Osteoblast (primary cell): ENCODE measurements at regions not wholly inside any gene's neighbourhood (a gene's known extent, or its start where the extent isn't known, plus 50 kb on each side); places are given as distances from the start of the nearest gene placed in this dataset.

ENCODE experiments used
- DNase-seq: peaks from one replicate; pipeline ENCODE4 v3.0.0; 2011; ENCODE audit warnings: low spot score, mixed read lengths; ENCODE audit not compliant: insufficient read length; ENCODE audit errors: missing footprints
- H2AFZ ChIP-seq: 2 replicates; pipeline ENCODE4 v1.6.0; 2011; ENCODE audit warnings: mild to moderate bottlenecking, low read length
- H3K27ac ChIP-seq: 2 replicates; pipeline ENCODE4 v1.5.1; 2011; ENCODE audit warnings: mild to moderate bottlenecking, low read depth, low read length, moderate library complexity
- H3K27me3 ChIP-seq: 2 replicates; pipeline ENCODE4 v1.6.0; 2012; ENCODE audit warnings: mild to moderate bottlenecking, control low read depth, inconsistent platforms, low read length, moderate library complexity; ENCODE audit not compliant: insufficient read depth
- H3K36me3 ChIP-seq: 2 replicates; pipeline ENCODE4 v1.5.1; 2011; ENCODE audit warnings: mild to moderate bottlenecking, low read length, control low read depth, moderate library complexity; ENCODE audit not compliant: insufficient read depth
- H3K4me1 ChIP-seq: 2 replicates; pipeline ENCODE4 v1.5.1; 2011; ENCODE audit warnings: mild to moderate bottlenecking, low read length, control low read depth, moderate library complexity; ENCODE audit not compliant: insufficient read depth
- H3K4me2 ChIP-seq: 2 replicates; pipeline ENCODE4 v1.6.0; 2011; ENCODE audit warnings: mild to moderate bottlenecking, low read length; ENCODE audit not compliant: insufficient read depth
- H3K4me3 ChIP-seq: fragments of 200-600 bp; sonication (generic); 3 replicates; pipeline ENCODE4 v1.5.1; 2012; ENCODE audit warnings: mild to moderate bottlenecking, low read length, inconsistent platforms; ENCODE audit not compliant: insufficient read depth
- H3K79me2 ChIP-seq: 2 replicates; pipeline ENCODE4 v1.6.0; 2012; ENCODE audit warnings: mild to moderate bottlenecking, low read length, control low read depth, inconsistent platforms; ENCODE audit not compliant: insufficient read depth
- H3K9me3 ChIP-seq: 2 replicates; pipeline ENCODE4 v1.5.1; 2011; ENCODE audit warnings: low read depth, low read length, control low read depth
- H4K20me1 ChIP-seq: 2 replicates; pipeline ENCODE4 v1.6.0; 2012; ENCODE audit warnings: mild to moderate bottlenecking, low read length, control low read depth; ENCODE audit not compliant: insufficient read depth
- TF ChIP-seq, protein P1 (sequence below): IDR thresholded peaks from 2 replicates; pipeline ENCODE4 v1.5.1; 2011; ENCODE audit warnings: mild to moderate bottlenecking, low read depth, low read length, moderate library complexity; ENCODE audit errors: extremely low read depth

DNA sequence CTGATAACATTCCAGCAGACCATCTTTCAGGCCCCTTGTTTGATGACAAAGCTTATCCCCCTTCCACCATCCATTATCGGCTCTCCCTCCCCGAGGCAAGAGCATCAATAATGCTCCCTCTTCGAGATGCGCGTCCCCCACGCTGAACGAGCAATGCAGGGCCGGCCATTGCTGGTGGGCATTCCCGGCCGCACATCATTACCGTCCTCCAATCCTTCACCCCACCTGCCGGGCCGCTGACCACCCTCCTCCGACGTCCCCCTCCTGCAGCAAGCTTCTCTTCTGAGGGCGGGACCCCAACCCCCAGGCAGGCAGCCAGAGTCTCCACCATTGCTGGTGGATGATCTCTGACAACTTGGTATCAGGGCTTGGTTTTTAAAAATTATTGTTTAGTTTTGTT, 208.6 kb downstream of the SMAD2 start:
- H3K27me3 ChIP-seq, result no peaks in the 10 kb centered on the region
- TF ChIP-seq, protein P1, sequence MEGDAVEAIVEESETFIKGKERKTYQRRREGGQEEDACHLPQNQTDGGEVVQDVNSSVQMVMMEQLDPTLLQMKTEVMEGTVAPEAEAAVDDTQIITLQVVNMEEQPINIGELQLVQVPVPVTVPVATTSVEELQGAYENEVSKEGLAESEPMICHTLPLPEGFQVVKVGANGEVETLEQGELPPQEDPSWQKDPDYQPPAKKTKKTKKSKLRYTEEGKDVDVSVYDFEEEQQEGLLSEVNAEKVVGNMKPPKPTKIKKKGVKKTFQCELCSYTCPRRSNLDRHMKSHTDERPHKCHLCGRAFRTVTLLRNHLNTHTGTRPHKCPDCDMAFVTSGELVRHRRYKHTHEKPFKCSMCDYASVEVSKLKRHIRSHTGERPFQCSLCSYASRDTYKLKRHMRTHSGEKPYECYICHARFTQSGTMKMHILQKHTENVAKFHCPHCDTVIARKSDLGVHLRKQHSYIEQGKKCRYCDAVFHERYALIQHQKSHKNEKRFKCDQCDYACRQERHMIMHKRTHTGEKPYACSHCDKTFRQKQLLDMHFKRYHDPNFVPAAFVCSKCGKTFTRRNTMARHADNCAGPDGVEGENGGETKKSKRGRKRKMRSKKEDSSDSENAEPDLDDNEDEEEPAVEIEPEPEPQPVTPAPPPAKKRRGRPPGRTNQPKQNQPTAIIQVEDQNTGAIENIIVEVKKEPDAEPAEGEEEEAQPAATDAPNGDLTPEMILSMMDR, result no peak
- H3K4me1 ChIP-seq, result no peaks in the 10 kb centered on the region
- H3K4me2 ChIP-seq, result no peak overlapping the region
- no peaks in the 10 kb centered on the region for H4K20me1 ChIP-seq
- H3K9me3 ChIP-seq, result no peaks in the 10 kb centered on the region
- no peak for DNase-seq
- no peaks in the 10 kb centered on the region for H3K36me3 ChIP-seq
- H3K27ac ChIP-seq, result no peak overlapping the region
- no peak overlapping the region for H3K4me3 ChIP-seq
- no peaks in the 10 kb centered on the region for H3K79me2 ChIP-seq
- H2AFZ ChIP-seq, result no peak overlapping the region

DNA sequence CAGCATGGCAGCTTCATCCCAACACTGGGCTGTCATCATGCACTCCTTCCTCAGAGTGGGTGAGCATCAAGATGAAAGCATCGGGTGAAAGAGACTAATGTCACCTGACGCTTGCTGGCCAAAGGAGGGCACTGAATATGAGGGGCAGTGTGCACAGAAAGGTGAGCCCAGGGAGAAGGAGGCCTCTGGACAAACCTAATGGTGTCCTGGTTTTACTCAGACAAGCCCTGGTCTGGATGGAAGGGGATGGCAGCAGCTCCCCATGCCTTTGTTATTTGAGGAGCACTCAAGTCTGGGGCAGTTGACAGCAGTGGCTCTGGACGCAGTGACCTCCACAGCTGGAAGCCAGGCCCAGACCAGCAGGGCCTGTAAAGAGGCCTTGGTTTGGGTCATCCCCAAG, 209.7 kb downstream of the SMAD2 start:
- H3K36me3 ChIP-seq, result no peaks in the 10 kb centered on the region
- H3K9me3 ChIP-seq, result no peaks in the 10 kb centered on the region
- H3K4me1 ChIP-seq, result no peaks in the 10 kb centered on the region
- H3K27me3 ChIP-seq, result no peaks in the 10 kb centered on the region
- H2AFZ ChIP-seq, result no peak overlapping the region
- TF ChIP-seq, protein P1, result no peak
- no peak overlapping the region for H3K27ac ChIP-seq
- DNase-seq, result no peak
- H3K4me2 ChIP-seq, result no peak overlapping the region
- no peaks in the 10 kb centered on the region for H3K79me2 ChIP-seq
- no peaks in the 10 kb centered on the region for H4K20me1 ChIP-seq
- no peak overlapping the region for H3K4me3 ChIP-seq

DNA sequence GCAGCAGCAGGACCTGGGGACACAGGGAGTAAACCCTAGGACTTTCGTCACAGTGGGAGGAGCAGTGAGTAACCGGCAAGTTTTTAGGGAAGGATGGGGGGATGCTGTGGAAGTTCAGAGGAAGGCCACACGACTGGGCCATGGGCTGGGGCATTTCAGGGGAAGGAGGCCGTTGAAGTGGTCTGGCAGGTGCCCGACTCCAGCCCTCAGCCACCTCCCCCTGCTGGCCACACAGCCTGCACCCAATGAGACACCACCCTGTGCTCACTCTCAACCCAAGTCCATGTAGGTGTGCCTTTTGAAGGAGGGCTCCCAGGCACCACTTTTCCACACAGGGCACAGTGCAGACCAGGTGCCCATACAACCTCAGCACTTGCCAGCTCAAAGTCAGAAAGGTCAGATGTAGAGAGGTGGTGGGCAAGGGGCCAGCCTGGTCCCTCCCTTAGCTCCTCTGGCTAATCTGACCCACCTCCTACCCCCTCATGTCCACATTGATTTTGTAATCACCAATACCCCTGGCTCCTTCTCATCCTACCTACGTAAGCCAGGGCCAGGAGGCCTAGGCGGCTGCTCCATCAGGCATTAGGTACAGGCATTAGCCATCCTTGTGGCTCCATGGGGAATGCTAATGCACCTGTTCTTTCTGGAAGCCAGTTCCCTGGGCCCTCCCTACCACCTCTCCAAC, 211.2 kb downstream of the SMAD2 start:
- Histone ChIP-seq H3K4me2 (no peak overlapping the region), H3K36me3 (no peaks in the 10 kb centered on the region), H4K20me1 (no peaks in the 10 kb centered on the region), H3K27me3 (no peaks in the 10 kb centered on the region), H3K9me3 (no peaks in the 10 kb centered on the region), H3K4me1 (no peaks in the 10 kb centered on the region), H3K79me2 (no peaks in the 10 kb centered on the region), H2AFZ (no peak overlapping the region), H3K4me3 (no peak overlapping the region), H3K27ac (no peak overlapping the region)
- DNase-seq, result no peak
- TF ChIP-seq, protein P1, result no peak

DNA sequence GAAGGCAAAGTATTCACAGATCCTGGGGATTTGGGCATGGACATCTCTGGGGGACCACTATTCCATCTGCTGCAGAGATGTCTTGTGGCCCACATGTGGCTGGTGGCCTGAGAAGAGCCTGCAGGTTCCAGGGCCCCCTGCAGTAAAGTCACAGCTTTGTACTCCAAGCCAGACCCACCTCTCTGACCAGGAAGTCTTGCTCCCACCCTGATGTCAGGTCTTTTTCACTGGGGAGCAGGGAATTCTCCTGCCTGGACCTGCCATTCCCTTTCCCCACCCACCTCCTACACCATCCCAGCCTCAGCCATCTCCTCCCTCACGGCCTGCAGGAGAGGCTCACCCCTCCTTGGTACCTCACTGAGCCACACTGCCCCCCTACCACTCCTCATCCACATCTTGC, 211.8 kb downstream of the SMAD2 start:
- Histone ChIP-seq H3K4me3 (no peak overlapping the region), H2AFZ (no peak overlapping the region), H3K36me3 (no peaks in the 10 kb centered on the region), H3K9me3 (no peaks in the 10 kb centered on the region), H3K79me2 (no peaks in the 10 kb centered on the region), H3K4me2 (no peak overlapping the region), H3K27ac (no peak overlapping the region), H4K20me1 (no peaks in the 10 kb centered on the region), H3K4me1 (no peaks in the 10 kb centered on the region), H3K27me3 (no peaks in the 10 kb centered on the region)
- no peak for DNase-seq
- TF ChIP-seq, protein P1, result no peak
